VCaP (cell line): ENCODE measurements at regions not wholly inside any gene's neighbourhood (a gene's known extent, or its start where the extent isn't known, plus 50 kb on each side); places are given as distances from the start of the nearest gene placed in this dataset.

Source experiments
- H3K27ac ChIP-seq: fragments of 450-650 bp; 2 replicates; pipeline ENCODE4 v1.5.1; 2017
- CTCF ChIP-seq: fragments of 450-650 bp; conservative IDR thresholded peaks from 2 replicates; pipeline ENCODE4 v1.5.1; 2017; ENCODE audit warnings: mild to moderate bottlenecking, moderate library complexity

DNA sequence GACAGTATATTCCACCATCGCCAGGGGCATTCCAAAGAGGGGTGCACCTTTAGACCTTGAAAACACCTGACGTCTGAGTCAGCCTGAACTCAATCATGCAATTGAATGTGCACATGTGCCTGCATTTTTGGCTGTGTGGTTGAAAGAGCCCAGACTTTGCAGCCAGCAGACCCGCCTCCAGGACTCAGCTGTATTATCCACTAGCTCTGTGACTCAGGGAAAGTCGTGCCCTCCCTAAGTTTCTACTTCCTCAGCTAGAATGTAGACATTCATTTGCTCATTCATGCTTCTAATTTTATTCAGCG is 94.2 kb downstream of the LRRC30 start:
- TF ChIP-seq CTCF: no peak
- no peak overlapping the region for H3K27ac ChIP-seq

DNA sequence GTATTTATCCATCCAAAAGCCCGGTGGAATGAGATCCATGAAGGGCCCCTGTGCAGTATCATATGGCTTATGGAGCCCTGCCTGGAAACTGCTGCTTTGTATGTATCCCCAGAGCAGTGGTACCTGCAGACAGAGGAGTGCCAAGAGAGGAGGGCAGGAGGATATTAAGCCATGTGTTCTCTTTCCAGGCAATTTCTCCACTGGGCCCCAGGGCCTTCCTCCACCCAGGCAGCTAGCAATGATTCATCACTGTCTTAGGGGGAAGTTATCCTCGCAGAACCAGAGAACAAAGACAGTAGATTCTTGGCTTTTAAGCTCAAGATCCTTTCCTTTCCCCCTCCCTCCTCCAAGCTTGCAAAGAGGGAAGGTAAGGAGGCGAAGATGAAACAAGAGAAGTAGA is 98.1 kb downstream of the LRRC30 start:
- TF ChIP-seq CTCF: no peak
- H3K27ac ChIP-seq: no peak overlapping the region

DNA sequence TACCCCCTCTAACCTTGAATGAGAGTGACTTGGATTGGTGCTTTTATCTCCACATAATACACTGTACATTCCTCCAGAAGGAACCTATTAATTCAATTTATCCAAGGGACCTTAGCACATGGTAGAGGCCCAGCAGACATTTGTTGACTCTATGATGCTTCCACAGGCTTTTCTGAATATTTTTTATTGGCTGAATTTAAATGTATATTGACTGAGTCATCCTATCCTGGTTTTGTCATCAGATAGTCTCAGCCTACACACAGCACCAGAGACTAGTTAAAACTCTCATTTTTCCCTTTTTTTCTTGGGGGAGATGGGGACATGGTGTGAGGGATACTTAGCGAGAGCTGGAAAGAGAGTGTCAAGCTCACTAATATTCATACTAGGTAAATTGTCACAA is 101.6 kb downstream of the LRRC30 start:
- no peak for TF ChIP-seq CTCF
- H3K27ac ChIP-seq: no peak overlapping the region

GRCh38 chr18:7333025-7333562 is 102.2 kb downstream of the LRRC30 start:
- H3K27ac ChIP-seq: no peak overlapping the region
- no peak for TF ChIP-seq CTCF

DNA sequence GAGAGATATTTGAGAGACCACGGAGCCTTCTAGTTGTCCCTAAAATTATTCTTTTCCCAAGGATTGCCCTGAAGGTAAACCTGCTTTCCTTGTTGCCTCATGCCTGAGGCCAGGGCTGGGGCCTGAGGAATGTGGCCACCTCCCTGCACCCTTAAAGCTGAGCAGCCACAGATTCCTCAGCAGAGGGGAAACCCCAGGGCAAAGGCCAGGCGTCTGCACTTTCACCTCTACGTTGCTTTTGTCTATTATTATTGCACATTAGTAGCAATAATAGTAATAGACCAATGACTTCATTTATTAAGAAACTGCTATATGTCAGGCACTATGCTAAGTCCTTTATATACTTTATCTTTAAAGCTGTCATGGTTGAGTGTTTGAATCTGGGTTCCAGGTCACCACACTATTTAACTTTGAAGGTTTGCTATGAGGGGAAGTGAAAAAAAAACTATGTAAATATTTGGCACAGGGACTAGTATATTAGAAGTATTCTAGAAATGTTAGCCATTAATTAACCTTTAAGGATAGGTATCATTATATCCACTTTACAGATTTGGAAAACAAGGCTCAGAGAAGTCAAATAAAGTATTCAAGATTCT is 104.2 kb downstream of the LRRC30 start:
- H3K27ac ChIP-seq: no peak overlapping the region
- no peak for TF ChIP-seq CTCF

GRCh38 chr18:7336623-7337022 is 105.7 kb downstream of the LRRC30 start:
- H3K27ac ChIP-seq: no peak overlapping the region
- no peak for TF ChIP-seq CTCF

- TF ChIP-seq CTCF: no peak
- H3K27ac ChIP-seq: no peak overlapping the region
Observed at GRCh38 chr18:7338846-7339245, 108.0 kb downstream of the LRRC30 start.
